ENCODE measurements at regions not wholly inside any gene's neighbourhood (a gene's known extent, or its start where the extent isn't known, plus 50 kb on each side); places are given as distances from the start of the nearest gene placed in this dataset.

DNA sequence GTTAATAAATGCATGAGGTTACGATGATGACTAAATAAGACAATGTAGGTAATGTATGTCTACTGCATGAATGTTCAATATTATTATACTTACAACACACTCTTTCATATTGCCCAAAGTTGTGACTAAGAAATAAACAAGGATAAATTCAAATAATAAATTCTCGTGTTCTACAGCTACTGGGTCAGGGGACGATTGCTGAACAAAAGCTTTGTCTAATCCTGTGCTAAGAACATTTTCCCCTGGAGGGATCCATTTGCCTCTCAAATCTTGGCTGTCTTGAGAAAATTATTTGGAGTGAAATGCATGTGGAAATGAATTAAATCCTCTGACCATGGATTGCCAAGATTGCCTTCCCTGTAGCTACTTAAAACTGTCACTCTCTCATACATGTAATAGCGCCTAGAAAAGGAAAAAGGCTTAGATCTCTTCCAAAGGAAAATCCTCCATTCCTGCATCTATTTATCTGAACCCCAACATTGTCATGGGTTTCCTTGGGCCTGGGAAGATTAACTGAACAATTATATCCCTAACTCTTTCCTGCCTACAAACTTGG is 893.8 kb upstream of the ACO1 start:
- no peaks in the 10 kb centered on the region for H3K27me3 ChIP-seq (ENCODE audit: insufficient read depth, low read length, poor library complexity, severe bottlenecking)
- H3K9ac ChIP-seq (ENCODE audit: low read depth, low read length, poor library complexity, severe bottlenecking) = no peak overlapping the region
- no peaks in the 10 kb centered on the region for H3K9me3 ChIP-seq (ENCODE audit: insufficient read depth, low read depth, low read length)
- no peak overlapping the region for H2AFZ ChIP-seq (ENCODE audit: low read length)
- H4K20me1 ChIP-seq (ENCODE audit: insufficient read depth, low read length, poor library complexity, severe bottlenecking) = no peaks in the 10 kb centered on the region
- H3K79me2 ChIP-seq (ENCODE audit: insufficient read depth, low read length) = no peaks in the 10 kb centered on the region
- no peaks in the 10 kb centered on the region for H3F3A ChIP-seq (ENCODE audit: low read depth)
- H3K4me2 ChIP-seq (ENCODE audit: low read depth, low read length, poor library complexity, severe bottlenecking) = no peak overlapping the region
- no peaks in the 10 kb centered on the region for H3K4me1 ChIP-seq (ENCODE audit: insufficient read depth, low read length, poor library complexity, severe bottlenecking)
- no peaks in the 10 kb centered on the region for H3K36me3 ChIP-seq (ENCODE audit: insufficient read depth, low read length)
- no peaks in the 10 kb centered on the region for H3K9me2 ChIP-seq (replicated peaks; ENCODE audit: low read depth, low read length)
- no peak for TF ChIP-seq EZH2phosphoT487 (IDR thresholded peaks at IDR 0.05; ENCODE audit: borderline replicate concordance)
- TF ChIP-seq, protein P1, sequence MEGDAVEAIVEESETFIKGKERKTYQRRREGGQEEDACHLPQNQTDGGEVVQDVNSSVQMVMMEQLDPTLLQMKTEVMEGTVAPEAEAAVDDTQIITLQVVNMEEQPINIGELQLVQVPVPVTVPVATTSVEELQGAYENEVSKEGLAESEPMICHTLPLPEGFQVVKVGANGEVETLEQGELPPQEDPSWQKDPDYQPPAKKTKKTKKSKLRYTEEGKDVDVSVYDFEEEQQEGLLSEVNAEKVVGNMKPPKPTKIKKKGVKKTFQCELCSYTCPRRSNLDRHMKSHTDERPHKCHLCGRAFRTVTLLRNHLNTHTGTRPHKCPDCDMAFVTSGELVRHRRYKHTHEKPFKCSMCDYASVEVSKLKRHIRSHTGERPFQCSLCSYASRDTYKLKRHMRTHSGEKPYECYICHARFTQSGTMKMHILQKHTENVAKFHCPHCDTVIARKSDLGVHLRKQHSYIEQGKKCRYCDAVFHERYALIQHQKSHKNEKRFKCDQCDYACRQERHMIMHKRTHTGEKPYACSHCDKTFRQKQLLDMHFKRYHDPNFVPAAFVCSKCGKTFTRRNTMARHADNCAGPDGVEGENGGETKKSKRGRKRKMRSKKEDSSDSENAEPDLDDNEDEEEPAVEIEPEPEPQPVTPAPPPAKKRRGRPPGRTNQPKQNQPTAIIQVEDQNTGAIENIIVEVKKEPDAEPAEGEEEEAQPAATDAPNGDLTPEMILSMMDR (conservative IDR thresholded peaks at IDR 0.05; ENCODE audit: low read length) = no peak
- H3K4me3 ChIP-seq (ENCODE audit: low read length, poor library complexity, severe bottlenecking) = no peak overlapping the region

DNA sequence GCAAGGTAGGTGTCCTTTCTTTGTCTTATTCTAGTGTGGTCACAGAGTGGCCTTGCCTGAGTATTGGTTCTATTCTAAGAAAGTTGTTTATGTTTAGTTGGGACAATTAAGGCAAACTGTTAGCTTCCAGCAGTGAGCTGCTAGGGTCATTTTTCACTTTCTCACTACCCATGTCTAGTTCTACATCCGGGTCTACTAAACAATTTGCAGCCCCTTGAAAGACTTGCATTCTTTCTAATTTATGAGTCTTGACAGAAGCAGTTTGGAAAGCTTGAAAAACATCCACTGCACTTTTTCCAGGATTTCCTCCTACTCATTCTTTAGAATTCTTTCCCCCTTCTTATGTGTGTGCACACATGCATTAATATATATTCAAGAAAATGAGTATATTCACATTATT is 892.2 kb upstream of the ACO1 start:
- no peaks in the 10 kb centered on the region for H3K36me3 ChIP-seq (ENCODE audit: insufficient read depth, low read length)
- no peak overlapping the region for H3K4me3 ChIP-seq (ENCODE audit: low read length, poor library complexity, severe bottlenecking)
- H3K4me2 ChIP-seq (ENCODE audit: low read depth, low read length, poor library complexity, severe bottlenecking) = no peak overlapping the region
- no peaks in the 10 kb centered on the region for H3K79me2 ChIP-seq (ENCODE audit: insufficient read depth, low read length)
- H3K9ac ChIP-seq (ENCODE audit: low read depth, low read length, poor library complexity, severe bottlenecking) = no peak overlapping the region
- no peaks in the 10 kb centered on the region for H3K27me3 ChIP-seq (ENCODE audit: insufficient read depth, low read length, poor library complexity, severe bottlenecking)
- no peaks in the 10 kb centered on the region for H3K9me2 ChIP-seq (replicated peaks; ENCODE audit: low read depth, low read length)
- TF ChIP-seq EZH2phosphoT487 (IDR thresholded peaks at IDR 0.05; ENCODE audit: borderline replicate concordance) = no peak
- H4K20me1 ChIP-seq (ENCODE audit: insufficient read depth, low read length, poor library complexity, severe bottlenecking) = no peaks in the 10 kb centered on the region
- no peaks in the 10 kb centered on the region for H3K4me1 ChIP-seq (ENCODE audit: insufficient read depth, low read length, poor library complexity, severe bottlenecking)
- no peak overlapping the region for H2AFZ ChIP-seq (ENCODE audit: low read length)
- H3F3A ChIP-seq (ENCODE audit: low read depth) = no peaks in the 10 kb centered on the region
- no peaks in the 10 kb centered on the region for H3K9me3 ChIP-seq (ENCODE audit: insufficient read depth, low read depth, low read length)

GRCh38 chr9:31500422-31500821 is 884.0 kb upstream of the ACO1 start:
- H3K79me2 ChIP-seq (ENCODE audit: insufficient read depth, low read length) = no peaks in the 10 kb centered on the region

More at GRCh38 chr9:31500422-31500821, 884.0 kb upstream of the ACO1 start:
- H2AFZ ChIP-seq (ENCODE audit: low read length) = no peak overlapping the region
- H3K36me3 ChIP-seq (ENCODE audit: insufficient read depth, low read length) = no peaks in the 10 kb centered on the region
- H3K4me1 ChIP-seq (ENCODE audit: insufficient read depth, low read length, poor library complexity, severe bottlenecking) = no peaks in the 10 kb centered on the region
- H3K4me2 ChIP-seq (ENCODE audit: low read depth, low read length, poor library complexity, severe bottlenecking) = no peak overlapping the region
- H4K20me1 ChIP-seq (ENCODE audit: insufficient read depth, low read length, poor library complexity, severe bottlenecking) = no peaks in the 10 kb centered on the region
- TF ChIP-seq, protein P1 (conservative IDR thresholded peaks at IDR 0.05; ENCODE audit: low read length) = no peak
- no peak for TF ChIP-seq EZH2phosphoT487 (IDR thresholded peaks at IDR 0.05; ENCODE audit: borderline replicate concordance)
- H3K9ac ChIP-seq (ENCODE audit: low read depth, low read length, poor library complexity, severe bottlenecking) = no peak overlapping the region
- H3K27me3 ChIP-seq (ENCODE audit: insufficient read depth, low read length, poor library complexity, severe bottlenecking) = no peaks in the 10 kb centered on the region
- no peaks in the 10 kb centered on the region for H3K9me3 ChIP-seq (ENCODE audit: insufficient read depth, low read depth, low read length)
- no peaks in the 10 kb centered on the region for H3K9me2 ChIP-seq (replicated peaks; ENCODE audit: low read depth, low read length)
- H3F3A ChIP-seq (ENCODE audit: low read depth) = no peaks in the 10 kb centered on the region
- H3K4me3 ChIP-seq (ENCODE audit: low read length, poor library complexity, severe bottlenecking) = no peak overlapping the region

All from Loucy (cell line).